H1 (cell line): ENCODE measurements at regions not wholly inside any gene's neighbourhood (a gene's known extent, or its start where the extent isn't known, plus 50 kb on each side); places are given as distances from the start of the nearest gene placed in this dataset.

Experiments
- CTCF ChIA-PET: fragments of 300-600 bp; sonication (Branson Sonifier 250); formaldehyde crosslinking; loops from one replicate; lab custom pipeline; 2021; ENCODE audit not compliant: partially characterized antibody; lab: Charles Lee
- POLR2A ChIA-PET: fragments of 300-600 bp; sonication (Branson Sonifier 250); formaldehyde crosslinking; loops from one replicate; lab custom pipeline; 2021; ENCODE audit warnings: inconsistent platforms; ENCODE audit not compliant: partially characterized antibody; lab: Charles Lee
- DNase-seq, 2 experiments: peaks; one replicate each; pipeline versions ENCODE4 v3.0.0 to v3.0.0-alpha.2; 2010 to 2022; ENCODE audit warnings: low spot score in 2 of 2, low read depth in 1 of 2, mixed read lengths in 1 of 2
- FAIRE-seq: peaks from 2 replicates; lab custom pipeline; 2011; peaks lifted over from hg19 to GRCh38; lab: Jason Lieb, UNC
- H2AFZ ChIP-seq: 2 replicates; pipeline ENCODE4 v1.8.1; 2012; ENCODE audit warnings: low read length, inconsistent platforms
- H2AK5ac ChIP-seq: 2 replicates; pipeline ENCODE4 v1.6.1; 2013; ENCODE audit warnings: low read depth, low read length
- H2BK120ac ChIP-seq: replicated peaks from 2 replicates; pipeline ENCODE3; 2013; ENCODE audit warnings: low read depth, low read length, inconsistent platforms
- H2BK12ac ChIP-seq: 2 replicates; pipeline ENCODE4 v1.6.1; 2013; ENCODE audit warnings: low read depth, low read length
- H2BK15ac ChIP-seq: 2 replicates; pipeline ENCODE4 v1.6.1; 2013; ENCODE audit warnings: low read length
- H2BK20ac ChIP-seq: 2 replicates; pipeline ENCODE4 v1.6.1; 2013; ENCODE audit warnings: low read length
- H2BK5ac ChIP-seq: 2 replicates; pipeline ENCODE4 v1.6.1; 2013; ENCODE audit warnings: low read depth, low read length
- H3K14ac ChIP-seq: 2 replicates; pipeline ENCODE4 v1.6.1; 2013; ENCODE audit warnings: inconsistent platforms; ENCODE audit not compliant: insufficient read length
- H3K18ac ChIP-seq: 2 replicates; pipeline ENCODE4 v1.6.1; 2013; ENCODE audit warnings: low read length; ENCODE audit errors: extremely low read depth
- H3K23ac ChIP-seq: 2 replicates; pipeline ENCODE4 v1.6.1; 2013; ENCODE audit warnings: inconsistent platforms; ENCODE audit not compliant: insufficient read length
- H3K23me2 ChIP-seq: 2 replicates; pipeline ENCODE4 v1.6.1; 2013; ENCODE audit warnings: low read depth, low read length
- H3K27ac ChIP-seq: 2 replicates; pipeline ENCODE4 v1.6.1; 2011; ENCODE audit warnings: low read depth, low read length, inconsistent platforms
- H3K27me3 ChIP-seq, 4 experiments: replicated peaks in 1 of 4; 1 replicate in 1 of 4; 2 replicates in 3 of 4; pipeline versions ENCODE4 v1.6.1 to v1.8.1; 2011 to 2013; ENCODE audit warnings: low read length in 3 of 4, mild to moderate bottlenecking in 3 of 4, inconsistent platforms in 2 of 4, mixed read lengths in 2 of 4, moderate library complexity in 1 of 4; ENCODE audit not compliant: control insufficient read depth in 3 of 4, insufficient read depth in 3 of 4; ENCODE audit errors: extremely low read depth in 1 of 4
- H3K36me3 ChIP-seq, 4 experiments: 2 replicates each; pipeline versions ENCODE4 v1.6.1 to v1.8.1; 2011 to 2013; ENCODE audit warnings: mild to moderate bottlenecking in 4 of 4, low read length in 3 of 4, moderate library complexity in 2 of 4, control low read depth in 1 of 4, inconsistent platforms in 1 of 4; ENCODE audit not compliant: insufficient read depth in 4 of 4, control insufficient read depth in 2 of 4
- H3K4ac ChIP-seq: replicated peaks from 2 replicates; pipeline ENCODE3; 2013; ENCODE audit warnings: low read length, low read depth, mixed read lengths, inconsistent platforms; ENCODE audit not compliant: insufficient read length
- H3K4me1 ChIP-seq, 4 experiments: replicated peaks in 1 of 4; 1 replicate in 1 of 4; 2 replicates in 3 of 4; pipeline versions ENCODE4 v1.6.1 to v1.8.1; 2011 to 2013; ENCODE audit warnings: low read length in 3 of 4, inconsistent platforms in 2 of 4, mixed read lengths in 1 of 4; ENCODE audit not compliant: insufficient read depth in 4 of 4, control insufficient read depth in 3 of 4
- H3K4me2 ChIP-seq, 2 experiments: 2 replicates each; pipeline versions ENCODE4 v1.6.1 to v1.8.1; 2011 to 2013; ENCODE audit warnings: low read depth in 2 of 2, low read length in 2 of 2, control low read depth in 1 of 2, inconsistent platforms in 1 of 2, mild to moderate bottlenecking in 1 of 2; ENCODE audit not compliant: insufficient read depth in 1 of 2
- H3K4me3 ChIP-seq, 4 experiments: fragments of 200-600, 300-600 bp in 1 of 4; sonication (generic), shearing (Covaris generic), sonication (Bioruptor Twin) in 1 of 4; 2 replicates each; pipeline versions ENCODE4 v1.5.1 to v1.8.1; 2011 to 2016; ENCODE audit warnings: low read length in 4 of 4, low read depth in 3 of 4, control low read depth in 2 of 4, inconsistent platforms in 2 of 4, mild to moderate bottlenecking in 2 of 4, mixed read lengths in 1 of 4, moderate library complexity in 1 of 4; ENCODE audit not compliant: insufficient read depth in 2 of 4; ENCODE audit errors: extremely low read depth in 1 of 4
- H3K56ac ChIP-seq: replicated peaks from 2 replicates; pipeline ENCODE3; 2013; ENCODE audit warnings: low read depth, mild to moderate bottlenecking, mixed read lengths, low read length, inconsistent platforms; ENCODE audit not compliant: insufficient read length
- H3K79me1 ChIP-seq: 2 replicates; pipeline ENCODE4 v1.6.1; 2013; ENCODE audit warnings: low read depth, low read length, control low read depth
- H3K79me2 ChIP-seq, 2 experiments: 2 replicates each; pipeline versions ENCODE4 v1.6.1 to v1.8.1; 2012 to 2013; ENCODE audit warnings: low read length in 2 of 2, mild to moderate bottlenecking in 2 of 2, inconsistent platforms in 1 of 2; ENCODE audit not compliant: insufficient read depth in 2 of 2, control insufficient read depth in 1 of 2
- H3K9ac ChIP-seq, 4 experiments: replicated peaks in 1 of 4; 1 replicate in 1 of 4; 2 replicates in 3 of 4; pipeline versions ENCODE4 v1.6.1 to v1.8.1; 2011 to 2013; ENCODE audit warnings: low read depth in 3 of 4, low read length in 3 of 4, control low read depth in 2 of 4, mild to moderate bottlenecking in 2 of 4, moderate library complexity in 2 of 4, inconsistent platforms in 1 of 4; ENCODE audit errors: extremely low read depth in 1 of 4
- H3K9me3 ChIP-seq, 2 experiments: 2 replicates each; pipeline versions ENCODE4 v1.6.1 to v1.8.1; 2012 to 2013; ENCODE audit warnings: mild to moderate bottlenecking in 2 of 2, moderate library complexity in 2 of 2, control low read depth in 1 of 2, inconsistent platforms in 1 of 2, low read depth in 1 of 2, low read length in 1 of 2, mixed read lengths in 1 of 2; ENCODE audit not compliant: insufficient read depth in 2 of 2
- H4K20me1 ChIP-seq, 2 experiments: replicated peaks in 1 of 2; 2 replicates each; pipeline versions ENCODE3 to v1.8.1; 2011 to 2013; ENCODE audit warnings: inconsistent platforms in 2 of 2, low read length in 2 of 2, mild to moderate bottlenecking in 1 of 2; ENCODE audit not compliant: insufficient read depth in 2 of 2, control insufficient read depth in 1 of 2
- H4K5ac ChIP-seq: 2 replicates; pipeline ENCODE4 v1.6.1; 2013; ENCODE audit warnings: low read length, low read depth, mixed read lengths, inconsistent platforms; ENCODE audit not compliant: insufficient read length
- H4K8ac ChIP-seq: 2 replicates; pipeline ENCODE4 v1.8.0; 2013; ENCODE audit warnings: mild to moderate bottlenecking, moderate library complexity, low read length, inconsistent platforms; ENCODE audit not compliant: insufficient read depth; ENCODE audit errors: extremely low read depth
- H4K91ac ChIP-seq: replicated peaks from 2 replicates; pipeline ENCODE3; 2013; ENCODE audit warnings: low read length, mixed read lengths, inconsistent platforms; ENCODE audit not compliant: insufficient read length
- CBX5 ChIP-seq: fragments of 300-800, 300-1000 bp; sonication (generic); IDR thresholded peaks from 2 replicates; pipeline ENCODE4 v1.7.1; 2016; ENCODE audit warnings: antibody characterized with exemption, low read length, low read depth
- CHD1 ChIP-seq: IDR thresholded peaks from 2 replicates; pipeline ENCODE4 v1.6.1; 2012; ENCODE audit warnings: low read depth, low read length, improper control_type of control experiment
- CREB1 ChIP-seq: IDR thresholded peaks from 2 replicates; pipeline ENCODE4 v1.6.1; 2012; ENCODE audit warnings: inconsistent platforms
- EGR1 ChIP-seq: IDR thresholded peaks from 2 replicates; pipeline ENCODE4 v1.6.1; 2011; ENCODE audit warnings: low read depth, low read length, borderline replicate concordance
- EP300 ChIP-seq, 2 experiments: IDR thresholded peaks; 1 replicate in 1 of 2; 2 replicates in 1 of 2; pipeline ENCODE4 v1.6.1; 2011 to 2012; ENCODE audit warnings: low read depth in 2 of 2, low read length in 2 of 2, mild to moderate bottlenecking in 2 of 2, borderline replicate concordance in 1 of 2, inconsistent platforms in 1 of 2, moderate library complexity in 1 of 2
- EZH2 ChIP-seq: fragments of 200-600 bp; sonication (generic); IDR thresholded peaks from 2 replicates; pipeline ENCODE4 v1.7.1; 2012; ENCODE audit warnings: low read depth, mild to moderate bottlenecking, moderate library complexity, low read length, inconsistent platforms; ENCODE audit not compliant: severe bottlenecking
- JUN ChIP-seq: IDR thresholded peaks from 2 replicates; pipeline ENCODE4 v1.6.1; 2011; ENCODE audit warnings: low read depth, mild to moderate bottlenecking, improper control_type of control experiment, low read length
- NANOG ChIP-seq: IDR thresholded peaks from 2 replicates; pipeline ENCODE4 v1.6.1; 2011; ENCODE audit warnings: low read length, low read depth, mild to moderate bottlenecking, inconsistent platforms; ENCODE audit not compliant: insufficient read depth, poor library complexity, severe bottlenecking
- RXRA ChIP-seq: IDR thresholded peaks from 2 replicates; pipeline ENCODE4 v1.6.1; 2011; ENCODE audit warnings: low read depth, mild to moderate bottlenecking, low read length, moderate library complexity; ENCODE audit not compliant: insufficient read depth
- SIX5 ChIP-seq: IDR thresholded peaks from 2 replicates; pipeline ENCODE4 v1.6.1; 2011; ENCODE audit warnings: mild to moderate bottlenecking, low read depth, low read length
- SP2 ChIP-seq: IDR thresholded peaks from 2 replicates; pipeline ENCODE4 v1.6.1; 2012; ENCODE audit warnings: mild to moderate bottlenecking, low read length, inconsistent platforms
- SP4 ChIP-seq: IDR thresholded peaks from 2 replicates; pipeline ENCODE4 v1.6.1; 2012; ENCODE audit warnings: low read length, inconsistent platforms
- SUZ12 ChIP-seq: fragments of 200-600 bp; sonication (generic); IDR thresholded peaks from 2 replicates; pipeline ENCODE4 v1.6.1; 2012; ENCODE audit warnings: mild to moderate bottlenecking, inconsistent platforms, low read length, moderate library complexity, mixed read lengths
- TAF1 ChIP-seq: IDR thresholded peaks from 2 replicates; pipeline ENCODE4 v1.6.1; 2011; ENCODE audit warnings: mild to moderate bottlenecking, low read depth, low read length
- WGBS, 2 experiments: shearing (Covaris generic) in 1 of 2; methylation state at CpG; one replicate each; pipeline versions ENCODE4 v1.1.6 to v1.1.7; 2013 to 2015; ENCODE audit warnings: low lambda C conversion rate in 2 of 2, mixed read lengths in 2 of 2, inconsistent platforms in 1 of 2, low coverage in 1 of 2, missing lambda C conversion rate in 1 of 2; ENCODE audit not compliant: insufficient replicate concordance in 2 of 2, insufficient coverage in 1 of 2, insufficient read length in 1 of 2; ENCODE audit errors: extremely low coverage in 1 of 2, missing lambda C conversion rate in 1 of 2; 5-methylcytosine and 5-hydroxymethylcytosine counted together

DNA sequence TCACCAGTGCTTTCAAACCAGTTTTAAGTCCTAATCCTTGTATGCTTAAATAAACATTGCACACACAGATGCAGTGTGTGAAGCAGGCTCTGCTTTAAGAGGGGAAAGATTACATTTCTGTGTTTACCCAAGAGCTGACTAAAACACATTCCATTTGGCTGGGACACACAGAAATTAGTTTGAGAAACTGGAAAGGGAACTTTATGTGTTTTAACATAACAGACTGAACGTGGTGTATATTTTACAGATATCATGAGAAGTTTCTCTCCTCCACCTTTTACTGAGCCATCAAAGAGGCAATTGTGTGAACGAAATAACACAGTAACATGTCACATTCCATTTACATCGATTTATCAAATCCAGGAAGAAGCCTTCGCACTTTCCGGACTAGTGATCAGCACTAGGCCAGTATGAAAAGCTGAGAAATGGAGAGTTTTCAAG lies 121.8 kb downstream of the MAIP1 start:
- H3K36me3 ChIP-seq: no peaks in the 10 kb centered on the region
- H4K8ac ChIP-seq: no peak overlapping the region
- H4K20me1 ChIP-seq: no peaks in the 10 kb centered on the region
- no peak overlapping the region for H4K5ac ChIP-seq
- FAIRE-seq (no peak), DNase-seq (no peak)
- TF ChIP-seq CHD1 (no peak), JUN (no peak), SP2 (no peak), NANOG (no peak), SP4 (no peak), TAF1 (no peak), EP300 (IDR thresholded peaks at IDR 0.05; ENCODE audit: borderline replicate concordance in 1 of 2, low read depth in 2 of 2, low read length in 2 of 2) (no peak), EZH2 (no peak), SIX5 (no peak), RXRA (no peak), CBX5 (no peak), EGR1 (no peak), SUZ12 (no peak), CREB1 (no peak)
- no peak overlapping the region for H3K4me3 ChIP-seq
- H2BK5ac ChIP-seq: no peak overlapping the region
- H3K4ac ChIP-seq: no peak overlapping the region
- no peak overlapping the region for H2BK120ac ChIP-seq
- H3K18ac ChIP-seq: no peak overlapping the region
- CTCF ChIA-PET: interaction anchor here (0.6 to 1.1 kb wide), 3 partner anchors 10 to 157 kb away, joined by 3 read pairs; no protein-coding TSS in a partner anchor
- no peak overlapping the region for H3K9ac ChIP-seq
- no peaks in the 10 kb centered on the region for H3K79me2 ChIP-seq
- no peak overlapping the region for H3K23ac ChIP-seq
- POLR2A ChIA-PET: no interaction called here
- H3K27ac ChIP-seq: no peak overlapping the region
- no peak overlapping the region for H3K56ac ChIP-seq
- no peaks in the 10 kb centered on the region for H3K27me3 ChIP-seq
- 93% methylated on average over 5 of the region's 5 CpGs; no CpG with 5 or more reads in 1 of the 2 experiments for WGBS, 2 experiments
- no peak overlapping the region for H3K14ac ChIP-seq
- H3K9me3 ChIP-seq: no peaks in the 10 kb centered on the region
- no peak overlapping the region for H2AFZ ChIP-seq
- H3K4me1 ChIP-seq: no peaks in the 10 kb centered on the region
- H2BK20ac ChIP-seq: no peak overlapping the region
- H3K79me1 ChIP-seq: no peaks in the 10 kb centered on the region
- no peak overlapping the region for H2BK15ac ChIP-seq
- no peak overlapping the region for H2AK5ac ChIP-seq
- no peak overlapping the region for H3K4me2 ChIP-seq
- H3K23me2 ChIP-seq: no peaks in the 10 kb centered on the region
- H4K91ac ChIP-seq: no peak overlapping the region
- no peak overlapping the region for H2BK12ac ChIP-seq
